ENCODE measurements at regions not wholly inside any gene's neighbourhood (a gene's known extent, or its start where the extent isn't known, plus 50 kb on each side); places are given as distances from the start of the nearest gene placed in this dataset.

DNA sequence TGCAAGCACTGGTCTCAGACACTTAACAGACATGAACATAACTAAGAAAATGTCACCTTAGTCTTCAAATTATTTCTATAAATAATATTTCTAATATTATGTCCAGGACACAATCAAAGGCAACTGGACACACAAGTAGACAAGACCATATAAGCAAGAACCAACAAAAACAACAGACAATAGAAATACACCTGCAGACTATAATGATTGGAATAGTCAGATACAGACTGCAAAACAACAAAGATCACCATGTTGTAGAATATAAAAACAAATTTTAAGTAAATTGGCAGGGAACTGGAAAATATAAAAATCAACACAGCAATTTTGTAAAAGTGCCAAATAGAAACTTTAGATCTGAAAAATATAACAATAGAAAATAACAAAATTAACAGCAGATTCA, 220.7 kb downstream of the CLCN4 start:
- DNase-seq (ENCODE audit: low spot score in 2 of 2), result no peak
- intact Hi-C loops (cut with DNase I; ENCODE audit: low total_unique reads), result no loop called here
- H3K4me3 ChIP-seq (ENCODE audit: low read depth, poor library complexity, severe bottlenecking), result no peak overlapping the region
- no peak for TF ChIP-seq POLR2A (IDR thresholded peaks at IDR 0.05)
- TF ChIP-seq, protein P1, sequence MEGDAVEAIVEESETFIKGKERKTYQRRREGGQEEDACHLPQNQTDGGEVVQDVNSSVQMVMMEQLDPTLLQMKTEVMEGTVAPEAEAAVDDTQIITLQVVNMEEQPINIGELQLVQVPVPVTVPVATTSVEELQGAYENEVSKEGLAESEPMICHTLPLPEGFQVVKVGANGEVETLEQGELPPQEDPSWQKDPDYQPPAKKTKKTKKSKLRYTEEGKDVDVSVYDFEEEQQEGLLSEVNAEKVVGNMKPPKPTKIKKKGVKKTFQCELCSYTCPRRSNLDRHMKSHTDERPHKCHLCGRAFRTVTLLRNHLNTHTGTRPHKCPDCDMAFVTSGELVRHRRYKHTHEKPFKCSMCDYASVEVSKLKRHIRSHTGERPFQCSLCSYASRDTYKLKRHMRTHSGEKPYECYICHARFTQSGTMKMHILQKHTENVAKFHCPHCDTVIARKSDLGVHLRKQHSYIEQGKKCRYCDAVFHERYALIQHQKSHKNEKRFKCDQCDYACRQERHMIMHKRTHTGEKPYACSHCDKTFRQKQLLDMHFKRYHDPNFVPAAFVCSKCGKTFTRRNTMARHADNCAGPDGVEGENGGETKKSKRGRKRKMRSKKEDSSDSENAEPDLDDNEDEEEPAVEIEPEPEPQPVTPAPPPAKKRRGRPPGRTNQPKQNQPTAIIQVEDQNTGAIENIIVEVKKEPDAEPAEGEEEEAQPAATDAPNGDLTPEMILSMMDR (IDR thresholded peaks at IDR 0.05), result no peak

DNA sequence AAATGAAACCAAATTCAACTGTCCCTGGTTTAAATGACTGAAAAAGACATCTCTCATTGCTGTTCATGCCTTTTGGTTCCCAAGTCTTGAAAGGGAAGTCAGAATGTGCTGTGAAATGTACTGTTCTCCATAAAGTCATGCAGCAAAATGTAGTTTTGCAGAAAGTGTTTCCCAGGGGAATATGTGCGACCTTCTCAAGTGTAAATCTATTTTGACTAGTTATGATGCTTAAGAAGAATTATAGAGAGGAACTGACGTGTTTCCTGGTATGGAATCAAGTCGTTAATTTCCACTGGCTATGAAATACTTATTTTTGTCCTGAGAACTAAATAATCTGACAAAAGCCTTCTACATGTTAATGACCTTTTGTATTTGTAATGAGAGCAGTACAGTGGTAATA, 223.1 kb downstream of the CLCN4 start:
- TF ChIP-seq, protein P1 (IDR thresholded peaks at IDR 0.05), result no peak
- TF ChIP-seq POLR2A (IDR thresholded peaks at IDR 0.05), result no peak
- DNase-seq (ENCODE audit: low spot score in 2 of 2), result no peak
- H3K4me3 ChIP-seq (ENCODE audit: low read depth, poor library complexity, severe bottlenecking), result no peak overlapping the region
- 16 to 27% methylated on average over 3 of the region's 3 CpGs for WGBS, 2 donors
- intact Hi-C loops (cut with DNase I; ENCODE audit: low total_unique reads), result no loop called here

DNA sequence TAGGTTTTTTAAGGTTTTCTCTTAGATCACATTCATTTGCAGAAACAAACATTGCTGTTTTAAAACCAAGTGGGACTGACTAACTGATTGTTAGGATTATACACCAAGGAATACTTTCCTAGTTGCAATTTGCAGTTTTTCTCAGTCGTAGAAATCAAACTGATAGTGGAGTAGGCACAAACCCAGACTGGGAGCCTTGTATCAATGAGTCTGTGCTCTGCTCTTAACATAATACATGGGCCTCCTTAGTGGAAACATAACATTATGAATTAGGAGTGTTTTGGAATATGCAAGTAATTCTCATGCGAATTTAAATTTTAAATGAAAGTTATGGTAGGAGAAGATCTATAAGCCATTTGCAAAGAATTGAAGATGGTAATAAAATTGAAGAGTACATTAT, 223.5 kb downstream of the CLCN4 start:
- no peak for DNase-seq (ENCODE audit: low spot score in 2 of 2)
- no peak overlapping the region for H3K4me3 ChIP-seq (ENCODE audit: low read depth, poor library complexity, severe bottlenecking)
- 57 to 58% methylated on average over 2 of the region's 2 CpGs for WGBS, 2 donors
- intact Hi-C loops (cut with DNase I; ENCODE audit: low total_unique reads), result no loop called here
- no peak for TF ChIP-seq POLR2A (IDR thresholded peaks at IDR 0.05)
- TF ChIP-seq, protein P1 (IDR thresholded peaks at IDR 0.05), result no peak

DNA sequence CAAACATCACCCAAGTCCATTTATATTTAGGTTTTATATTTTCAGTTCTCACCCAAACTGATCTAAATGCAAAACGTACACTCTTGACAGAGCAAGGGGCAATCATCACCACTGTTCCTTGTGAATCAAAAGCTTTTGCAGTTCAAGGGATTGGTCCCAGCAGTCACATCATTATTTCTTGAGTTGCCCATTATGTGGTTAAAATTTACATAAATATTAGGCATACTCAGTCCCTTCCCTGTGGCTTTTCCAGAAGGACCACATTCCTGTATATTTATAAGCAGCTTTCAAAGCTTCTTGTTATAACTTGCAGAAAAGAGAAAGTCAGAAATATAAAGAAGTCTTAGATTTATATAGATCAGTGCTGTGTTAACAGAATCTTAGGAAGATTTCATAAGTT, 224.4 kb downstream of the CLCN4 start:
- no peak for DNase-seq (ENCODE audit: low spot score in 2 of 2)
- TF ChIP-seq POLR2A (IDR thresholded peaks at IDR 0.05), result no peak
- TF ChIP-seq, protein P1 (IDR thresholded peaks at IDR 0.05), result no peak
- 28 to 35% methylated on average over 1 of the region's 1 CpG for WGBS, 2 donors
- intact Hi-C loops (cut with DNase I; ENCODE audit: low total_unique reads), result no loop called here
- H3K4me3 ChIP-seq (ENCODE audit: low read depth, poor library complexity, severe bottlenecking), result no peak overlapping the region

DNA sequence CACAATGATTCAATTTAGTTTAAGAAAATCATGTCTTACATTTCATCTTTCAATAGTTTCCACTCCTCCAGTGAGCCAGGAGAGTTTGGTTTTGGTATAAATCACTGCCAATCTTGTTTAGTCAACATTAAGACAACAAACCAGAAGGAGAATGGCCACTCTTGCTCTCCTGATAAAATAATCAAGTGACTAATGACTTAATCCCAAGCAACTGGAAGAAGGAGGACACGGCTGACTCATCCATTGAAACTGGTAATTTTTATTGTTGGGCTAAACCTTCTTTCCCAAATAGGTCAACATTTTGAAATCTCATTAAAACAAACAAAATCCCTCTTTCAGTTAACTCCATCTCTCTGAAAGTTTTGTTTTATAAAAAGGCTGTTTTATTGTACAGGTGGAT, 230.2 kb downstream of the CLCN4 start:
- intact Hi-C loops (cut with DNase I; ENCODE audit: low total_unique reads), result no loop called here
- 0 to 17% methylated on average over 1 of the region's 1 CpG for WGBS, 2 donors
- TF ChIP-seq, protein P1 (IDR thresholded peaks at IDR 0.05), result no peak
- no peak for TF ChIP-seq POLR2A (IDR thresholded peaks at IDR 0.05)
- no peak for DNase-seq (ENCODE audit: low spot score in 2 of 2)
- no peak overlapping the region for H3K4me3 ChIP-seq (ENCODE audit: low read depth, poor library complexity, severe bottlenecking)

DNA sequence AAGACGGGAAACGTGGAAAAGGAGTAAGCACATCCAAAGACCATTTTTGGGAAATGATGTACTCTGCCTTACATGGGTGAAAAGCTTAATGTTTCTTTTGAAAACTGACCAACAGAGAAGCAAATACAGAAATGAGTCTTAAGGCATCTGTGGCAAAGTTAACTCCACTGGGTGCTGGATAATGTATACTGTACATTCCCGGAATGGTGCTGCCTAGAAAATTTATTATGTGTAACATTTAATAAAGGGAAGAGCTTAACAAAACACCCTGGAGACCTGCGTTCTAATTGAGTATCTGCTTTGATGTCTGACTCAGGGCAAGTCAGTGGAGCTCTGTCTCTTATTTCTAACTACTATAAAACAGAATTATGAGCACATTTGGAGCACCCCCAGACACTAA, 230.2 kb downstream of the MID1 start:
- intact Hi-C loops (cut with DNase I; ENCODE audit: low total_unique reads), result no loop called here
- 65 to 72% methylated on average over 4 of the region's 4 CpGs for WGBS, 2 donors
- no peak for TF ChIP-seq POLR2A (IDR thresholded peaks at IDR 0.05)
- TF ChIP-seq, protein P1 (IDR thresholded peaks at IDR 0.05), result no peak
- no peak for DNase-seq (ENCODE audit: low spot score in 2 of 2)
- no peak overlapping the region for H3K4me3 ChIP-seq (ENCODE audit: low read depth, poor library complexity, severe bottlenecking)

All from lower leg skin (tissue), 4 donors.